HG03045 (cell line): ENCODE measurements at regions not wholly inside any gene's neighbourhood (a gene's known extent, or its start where the extent isn't known, plus 50 kb on each side); places are given as distances from the start of the nearest gene placed in this dataset.
"Not testable (repeated sequence)": the region's sequence is repeated elsewhere in the genome, so short reads cannot be mapped to it uniquely, and the experiment has no call there.

Experiments
- ATAC-seq: cut with Tn5 transposase; IDR thresholded peaks from one replicate; pipeline ENCODE4 v1.9.1; 2021; ENCODE audit warnings: mild to moderate bottlenecking, moderate library complexity; ENCODE audit not compliant: unreplicated experiment

- no peak for ATAC-seq
Observed at GRCh38 chr7:34569975-34570699, 87.9 kb upstream of the NPSR1 start.

- no peak for ATAC-seq
Observed at GRCh38 chr7:34575006-34575405, 83.0 kb upstream of the NPSR1 start.

DNA sequence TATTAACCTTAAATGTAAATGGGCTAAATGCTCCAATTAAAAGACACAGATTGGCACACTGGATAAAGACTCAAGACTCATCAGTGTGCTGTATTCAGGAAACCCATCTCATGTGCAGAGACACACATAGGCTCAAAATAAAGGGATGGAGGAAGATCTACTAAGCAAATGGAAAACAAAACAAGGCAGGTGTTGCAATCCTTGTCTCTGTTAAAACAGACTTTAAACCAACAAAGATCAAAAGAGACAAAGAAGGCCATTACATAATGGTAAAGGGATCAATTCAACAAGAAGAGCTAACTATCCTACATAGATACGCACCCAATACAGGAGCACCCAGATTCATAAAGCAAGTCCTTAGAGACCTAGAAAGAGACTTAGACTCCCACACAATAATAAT is 80.1 kb upstream of the NPSR1 start:
- ATAC-seq = not testable (repeated sequence)

DNA sequence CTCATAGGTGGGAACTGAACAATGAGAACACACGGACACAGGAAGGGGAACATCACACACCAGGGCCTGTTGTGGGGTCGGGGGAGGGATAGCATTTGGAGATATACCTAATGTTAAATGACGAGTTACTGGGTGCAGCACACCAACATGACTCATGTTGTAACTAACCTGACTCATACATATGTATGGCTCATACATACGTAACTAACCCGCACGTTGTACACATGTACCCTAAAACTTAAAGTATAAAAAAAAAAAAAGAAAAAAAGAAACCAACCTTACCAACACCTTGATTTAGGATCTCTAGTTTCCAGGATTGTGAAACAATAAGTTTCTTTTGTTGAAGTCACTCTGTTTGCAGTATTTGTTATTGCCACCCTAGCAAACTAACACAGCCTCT is 76.3 kb upstream of the NPSR1 start:
- not testable (repeated sequence) for ATAC-seq

DNA sequence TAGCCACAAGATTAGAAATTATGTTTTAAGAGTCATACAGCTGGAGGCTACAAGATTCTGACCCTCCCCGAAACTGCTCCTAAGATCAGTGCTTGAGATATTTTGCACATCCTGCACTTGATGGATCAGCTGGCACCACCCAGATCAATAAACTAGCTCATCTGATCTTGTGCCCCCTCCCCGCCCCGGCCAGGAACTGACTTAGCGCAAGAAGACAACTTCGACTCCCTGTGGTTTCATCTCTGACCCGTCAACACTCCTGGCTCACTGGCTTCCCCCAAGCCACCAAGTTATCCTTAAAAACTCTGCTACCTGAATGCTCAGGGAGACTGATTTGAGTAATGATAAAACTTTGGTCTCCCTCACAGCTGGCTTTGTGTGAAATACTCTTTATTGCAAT is 73.5 kb upstream of the NPSR1 start:
- no peak for ATAC-seq

DNA sequence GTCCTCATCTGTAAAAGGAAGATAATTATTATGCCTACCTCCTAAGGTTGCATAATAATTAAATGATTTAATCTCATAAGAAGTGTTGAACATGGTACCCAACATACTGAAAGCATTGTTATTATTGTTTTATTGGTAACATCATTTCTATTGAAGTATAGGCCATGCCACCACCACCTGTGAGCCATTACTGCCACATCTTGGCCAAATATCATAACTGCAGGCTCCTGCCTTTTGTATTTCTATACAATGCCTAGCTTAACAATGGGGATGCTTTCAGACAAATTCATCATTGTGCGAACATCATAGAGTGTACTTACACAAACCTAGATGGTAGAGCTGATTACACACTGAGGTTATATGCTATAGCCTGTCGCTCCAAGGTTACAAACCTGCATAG is 61.1 kb upstream of the NPSR1 start:
- no peak for ATAC-seq

- ATAC-seq = no peak
Observed at GRCh38 chr7:34603711-34604444, 54.1 kb upstream of the NPSR1 start.
